ENCODE measurements at regions not wholly inside any gene's neighbourhood (a gene's known extent, or its start where the extent isn't known, plus 50 kb on each side); places are given as distances from the start of the nearest gene placed in this dataset.

GRCh38 chr12:124094188-124094587 is 121.2 kb downstream of the ZNF664 start:
- TF ChIP-seq CTCF (IDR thresholded peaks at IDR 0.05; ENCODE audit: low read depth, low read length) (no peak), POLR2A (IDR thresholded peaks at IDR 0.05; ENCODE audit: extremely low read depth, insufficient read length) (no peak)
